ENCODE measurements at regions not wholly inside any gene's neighbourhood (a gene's known extent, or its start where the extent isn't known, plus 50 kb on each side); places are given as distances from the start of the nearest gene placed in this dataset.

DNA sequence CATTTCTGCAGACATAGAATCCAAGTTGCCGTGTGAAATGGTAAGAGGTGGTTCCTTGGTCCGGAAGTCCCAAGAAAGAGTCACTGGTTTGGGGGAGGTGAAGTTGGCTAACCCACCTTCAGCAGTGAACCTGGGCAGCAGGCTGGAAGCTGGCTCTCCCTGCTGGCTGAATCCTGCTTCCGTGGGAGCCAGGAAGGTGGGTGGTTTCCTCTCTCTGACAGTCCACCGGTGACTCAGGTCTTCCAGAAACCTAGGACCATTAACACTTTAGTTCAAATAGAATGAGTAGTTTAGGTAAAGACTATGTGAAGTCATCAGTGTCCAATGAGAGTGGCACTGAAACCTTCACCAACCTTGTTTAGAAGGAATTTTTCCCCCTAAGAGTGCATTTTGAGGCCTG, 87.4 kb upstream of the CACNA2D3 start:
- H3K56ac ChIP-seq (replicated peaks; ENCODE audit: insufficient read length, low read depth, low read length) = no peak overlapping the region
- no peak overlapping the region for H3K4me3 ChIP-seq (ENCODE audit: extremely low read depth in 1 of 4, insufficient read depth in 2 of 4, low read depth in 3 of 4, low read length in 4 of 4)
- TF ChIP-seq, protein P1, sequence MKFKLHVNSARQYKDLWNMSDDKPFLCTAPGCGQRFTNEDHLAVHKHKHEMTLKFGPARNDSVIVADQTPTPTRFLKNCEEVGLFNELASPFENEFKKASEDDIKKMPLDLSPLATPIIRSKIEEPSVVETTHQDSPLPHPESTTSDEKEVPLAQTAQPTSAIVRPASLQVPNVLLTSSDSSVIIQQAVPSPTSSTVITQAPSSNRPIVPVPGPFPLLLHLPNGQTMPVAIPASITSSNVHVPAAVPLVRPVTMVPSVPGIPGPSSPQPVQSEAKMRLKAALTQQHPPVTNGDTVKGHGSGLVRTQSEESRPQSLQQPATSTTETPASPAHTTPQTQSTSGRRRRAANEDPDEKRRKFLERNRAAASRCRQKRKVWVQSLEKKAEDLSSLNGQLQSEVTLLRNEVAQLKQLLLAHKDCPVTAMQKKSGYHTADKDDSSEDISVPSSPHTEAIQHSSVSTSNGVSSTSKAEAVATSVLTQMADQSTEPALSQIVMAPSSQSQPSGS (IDR thresholded peaks at IDR 0.05; ENCODE audit: low read length) = no peak
- TF ChIP-seq SRF (IDR thresholded peaks at IDR 0.05; ENCODE audit: low read depth, low read length) = no peak
- no peak for TF ChIP-seq KDM5A (IDR thresholded peaks at IDR 0.05; ENCODE audit: low read length)
- no peak for TF ChIP-seq TEAD4 (IDR thresholded peaks at IDR 0.05; ENCODE audit: low read depth, low read length)
- TF ChIP-seq EGR1 (IDR thresholded peaks at IDR 0.05; ENCODE audit: borderline replicate concordance, low read depth, low read length) = no peak
- H3K36me3 ChIP-seq (ENCODE audit: control insufficient read depth in 2 of 4, insufficient read depth in 4 of 4, low read length in 3 of 4) = no peaks in the 10 kb centered on the region
- no peaks in the 10 kb centered on the region; the same call in 1 of the 2 replicates for H3K23me2 ChIP-seq (ENCODE audit: low read depth, low read length)
- ChIA-PET CTCF (ENCODE audit: partially characterized antibody) (interaction anchor here (1.3 kb wide), 1 partner anchor 8 kb away, joined by 4 read pairs; no protein-coding TSS in a partner anchor), POLR2A (ENCODE audit: partially characterized antibody) (no interaction called here)
- no peak for FAIRE-seq
- no peak overlapping the region for H2BK15ac ChIP-seq (ENCODE audit: low read length)
- H2BK5ac ChIP-seq (ENCODE audit: low read depth, low read length) = no peak overlapping the region
- H4K20me1 ChIP-seq (replicated peaks in 1 of 2; ENCODE audit: control insufficient read depth in 1 of 2, insufficient read depth in 2 of 2, low read length in 2 of 2) = no peaks in the 10 kb centered on the region
- no peak overlapping the region for H2AFZ ChIP-seq (ENCODE audit: low read length)
- no peak overlapping the region for H4K5ac ChIP-seq (ENCODE audit: insufficient read length, low read depth, low read length)
- H3K9me3 ChIP-seq (ENCODE audit: insufficient read depth in 2 of 2, low read depth in 1 of 2, low read length in 1 of 2) = no peaks in the 10 kb centered on the region
- no peak for DNase-seq (ENCODE audit: low read depth in 1 of 2, low spot score in 2 of 2)
- no peak overlapping the region for H3K18ac ChIP-seq (ENCODE audit: extremely low read depth, low read length)
- H3K27me3 ChIP-seq (replicated peaks in 1 of 4; ENCODE audit: control insufficient read depth in 3 of 4, extremely low read depth in 1 of 4, insufficient read depth in 3 of 4, low read length in 3 of 4) = no peaks in the 10 kb centered on the region
- H4K8ac ChIP-seq (ENCODE audit: extremely low read depth, insufficient read depth, low read length) = no peak overlapping the region
- H3K4ac ChIP-seq (replicated peaks; ENCODE audit: insufficient read length, low read depth, low read length) = no peak overlapping the region
- H3K79me2 ChIP-seq (ENCODE audit: control insufficient read depth in 1 of 2, insufficient read depth in 2 of 2, low read length in 2 of 2) = no peaks in the 10 kb centered on the region
- no peak overlapping the region for H3K27ac ChIP-seq (ENCODE audit: low read depth, low read length)
- H3K4me2 ChIP-seq (ENCODE audit: insufficient read depth in 1 of 2, low read depth in 2 of 2, low read length in 2 of 2) = no peak overlapping the region
- 83% methylated on average over 4 of the region's 4 CpGs; no CpG with 5 or more reads in 1 of the 2 experiments for WGBS, 2 experiments (ENCODE audit: extremely low coverage in 1 of 2, insufficient coverage in 1 of 2, insufficient read length in 1 of 2, insufficient replicate concordance in 2 of 2, low coverage in 1 of 2, low lambda C conversion rate in 2 of 2, missing lambda C conversion rate in 1 of 2)
- no peak overlapping the region for H2BK120ac ChIP-seq (replicated peaks; ENCODE audit: low read depth, low read length)
- no peak overlapping the region for H2BK12ac ChIP-seq (ENCODE audit: low read depth, low read length)
- H3K23ac ChIP-seq (ENCODE audit: insufficient read length) = no peak overlapping the region
- H4K91ac ChIP-seq (replicated peaks; ENCODE audit: insufficient read length, low read length) = no peak overlapping the region
- H3K79me1 ChIP-seq (ENCODE audit: low read depth, low read length) = no peaks in the 10 kb centered on the region
- H3K14ac ChIP-seq (ENCODE audit: insufficient read length) = no peak overlapping the region
- H2BK20ac ChIP-seq (ENCODE audit: low read length) = no peak overlapping the region
- H3K4me1 ChIP-seq (replicated peaks in 1 of 4; ENCODE audit: control insufficient read depth in 3 of 4, insufficient read depth in 4 of 4, low read length in 3 of 4) = no peaks in the 10 kb centered on the region
- no peak overlapping the region for H3K9ac ChIP-seq (replicated peaks in 1 of 4; ENCODE audit: extremely low read depth in 1 of 4, low read depth in 3 of 4, low read length in 3 of 4)
- H2AK5ac ChIP-seq (ENCODE audit: low read depth, low read length) = no peak overlapping the region

All from H1 (cell line).